H9 (cell line): ENCODE measurements at regions not wholly inside any gene's neighbourhood (a gene's known extent, or its start where the extent isn't known, plus 50 kb on each side); places are given as distances from the start of the nearest gene placed in this dataset.

Experiments
- DNase-seq: peaks from one replicate; pipeline ENCODE4 v3.0.0-alpha.2; 2017
- H2AFZ ChIP-seq: one replicate; pipeline ENCODE4 v1.6.1; 2013; ENCODE audit warnings: mild to moderate bottlenecking, low read length, control low read depth, moderate library complexity
- H2AK5ac ChIP-seq: 2 replicates; pipeline ENCODE4 v1.6.1; 2013; ENCODE audit warnings: low read length, control low read depth, mixed read lengths; ENCODE audit not compliant: insufficient read length
- H2BK120ac ChIP-seq: one replicate; pipeline ENCODE4 v1.6.1; 2013; ENCODE audit warnings: low read depth, mild to moderate bottlenecking, low read length, control low read depth, inconsistent platforms; ENCODE audit not compliant: poor library complexity, severe bottlenecking
- H2BK12ac ChIP-seq: 2 replicates; pipeline ENCODE4 v1.6.1; 2013; ENCODE audit warnings: low read length, control low read depth, mixed read lengths, low read depth; ENCODE audit not compliant: insufficient read length
- H2BK15ac ChIP-seq: 2 replicates; pipeline ENCODE4 v1.6.1; 2013; ENCODE audit warnings: low read depth, low read length, control low read depth
- H2BK20ac ChIP-seq: one replicate; pipeline ENCODE4 v1.6.1; 2013; ENCODE audit warnings: low read depth, mild to moderate bottlenecking, low read length, control low read depth, inconsistent platforms; ENCODE audit not compliant: poor library complexity, severe bottlenecking
- H2BK5ac ChIP-seq: 2 replicates; pipeline ENCODE4 v1.6.1; 2013; ENCODE audit warnings: low read length, control low read depth, mixed read lengths; ENCODE audit not compliant: insufficient read length
- H3K14ac ChIP-seq: 2 replicates; pipeline ENCODE4 v1.6.1; 2013; ENCODE audit warnings: low read length, control low read depth; ENCODE audit not compliant: insufficient read depth
- H3K18ac ChIP-seq: 2 replicates; pipeline ENCODE4 v1.6.1; 2013; ENCODE audit warnings: low read depth, mild to moderate bottlenecking, mixed read lengths, low read length, control low read depth; ENCODE audit not compliant: insufficient read length
- H3K23ac ChIP-seq: 2 replicates; pipeline ENCODE4 v1.6.1; 2013; ENCODE audit warnings: low read length, control low read depth, mixed read lengths, low read depth; ENCODE audit not compliant: insufficient read length
- H3K23me2 ChIP-seq: 2 replicates; pipeline ENCODE4 v1.6.1; 2013; ENCODE audit warnings: low read depth, mild to moderate bottlenecking, mixed read lengths, low read length, control low read depth; ENCODE audit not compliant: insufficient read length, poor library complexity, severe bottlenecking
- H3K27ac ChIP-seq: 2 replicates; pipeline ENCODE4 v1.5.1; 2013; ENCODE audit warnings: low read length, control low read depth, mixed read lengths, low read depth; ENCODE audit not compliant: insufficient read length
- H3K27me3 ChIP-seq: 2 replicates; pipeline ENCODE4 v1.6.1; 2013; ENCODE audit warnings: low read length, control low read depth, inconsistent platforms; ENCODE audit not compliant: insufficient read depth
- H3K4ac ChIP-seq: 2 replicates; pipeline ENCODE4 v1.6.1; 2013; ENCODE audit warnings: low read depth, mild to moderate bottlenecking, control low read depth, inconsistent platforms, low read length, moderate library complexity
- H3K4me1 ChIP-seq: 2 replicates; pipeline ENCODE4 v1.6.1; 2013; ENCODE audit warnings: low read length, control low read depth, inconsistent platforms; ENCODE audit not compliant: insufficient read depth
- H3K4me2 ChIP-seq: 2 replicates; pipeline ENCODE4 v1.6.1; 2013; ENCODE audit warnings: low read length, control low read depth, mixed read lengths; ENCODE audit not compliant: insufficient read length, insufficient read depth
- H3K56ac ChIP-seq: 2 replicates; pipeline ENCODE4 v1.6.1; 2013; ENCODE audit warnings: low read depth, mild to moderate bottlenecking, mixed read lengths, low read length, control low read depth; ENCODE audit not compliant: insufficient read length
- H3K79me1 ChIP-seq: 2 replicates; pipeline ENCODE4 v1.6.1; 2013; ENCODE audit warnings: low read depth, mild to moderate bottlenecking, moderate library complexity, low read length, control low read depth, inconsistent platforms; ENCODE audit not compliant: insufficient read depth, poor library complexity, severe bottlenecking
- H3K79me2 ChIP-seq: 2 replicates; pipeline ENCODE4 v1.6.1; 2013; ENCODE audit warnings: low read length, control low read depth, inconsistent platforms; ENCODE audit not compliant: insufficient read depth
- H3K9ac ChIP-seq: 2 replicates; pipeline ENCODE4 v1.6.1; 2013; ENCODE audit warnings: low read length, control low read depth, mixed read lengths; ENCODE audit not compliant: insufficient read length; ENCODE audit errors: extremely low read depth
- H3K9me3 ChIP-seq: one replicate; pipeline ENCODE4 v1.6.1; 2013; ENCODE audit warnings: low read depth, low read length, inconsistent platforms; ENCODE audit not compliant: control insufficient read depth
- H3T11ph ChIP-seq: one replicate; pipeline ENCODE4 v1.6.1; 2013; ENCODE audit warnings: mild to moderate bottlenecking, low read length, control low read depth, inconsistent platforms
- H4K20me1 ChIP-seq: one replicate; pipeline ENCODE4 v1.6.1; 2013; ENCODE audit not compliant: control insufficient read depth, insufficient read length, insufficient read depth
- H4K5ac ChIP-seq: 2 replicates; pipeline ENCODE4 v1.6.1; 2013; ENCODE audit warnings: low read depth, mild to moderate bottlenecking, mixed read lengths, low read length, control low read depth; ENCODE audit not compliant: insufficient read length
- H4K8ac ChIP-seq: replicated peaks from 2 replicates; pipeline ENCODE4 v1.6.1; 2013; ENCODE audit warnings: low read length, control low read depth, mixed read lengths, low read depth; ENCODE audit not compliant: insufficient read length
- H4K91ac ChIP-seq: 2 replicates; pipeline ENCODE4 v1.6.1; 2013; ENCODE audit warnings: low read depth, mild to moderate bottlenecking, moderate library complexity, mixed read lengths, low read length, control low read depth; ENCODE audit not compliant: insufficient read length
- H3K27ac Mint-ChIP-seq, 3 experiments: 2 replicates in 2 of 3; 3 replicates in 1 of 3; pipeline ENCODE4 v1.8.0; 2020 to 2021; ENCODE audit warnings: mixed read lengths in 3 of 3, mild to moderate bottlenecking in 1 of 3, moderate library complexity in 1 of 3
- H3K27me3 Mint-ChIP-seq: 2 replicates; pipeline ENCODE4 v1.8.0; 2021; ENCODE audit warnings: low read depth, mild to moderate bottlenecking, moderate library complexity, mixed read lengths
- H3K36me3 Mint-ChIP-seq, 3 experiments: 2 replicates in 2 of 3; 3 replicates in 1 of 3; pipeline ENCODE4 v1.8.0; 2020 to 2021; ENCODE audit warnings: low read depth in 3 of 3, mixed read lengths in 3 of 3; ENCODE audit not compliant: insufficient read depth in 1 of 3
- H3K4me1 Mint-ChIP-seq, 2 experiments: 2 replicates each; pipeline ENCODE4 v1.8.0; 2020; ENCODE audit warnings: mixed read lengths in 2 of 2
- H3K4me3 Mint-ChIP-seq, 2 experiments: 2 replicates in 1 of 2; 3 replicates in 1 of 2; pipeline ENCODE4 v1.8.0; 2020 to 2021; ENCODE audit warnings: mild to moderate bottlenecking in 2 of 2, mixed read lengths in 2 of 2, moderate library complexity in 1 of 2
- H3K9me3 Mint-ChIP-seq, 2 experiments: 2 replicates in 1 of 2; 3 replicates in 1 of 2; pipeline ENCODE4 v1.8.0; 2020; ENCODE audit warnings: mild to moderate bottlenecking in 2 of 2, mixed read lengths in 2 of 2, moderate library complexity in 1 of 2
- CTCF ChIP-seq: fragments of 200-600 bp; sonication (generic); conservative IDR thresholded peaks from 3 replicates; pipeline ENCODE4 v1.8.0; 2021; ENCODE audit warnings: antibody characterized with exemption, mild to moderate bottlenecking
- WGBS: extraction: QIAGEN DNeasy Blood & Tissue Kit; methylation state at CpG from one replicate; pipeline ENCODE4 v1.1.7; 2013; ENCODE audit warnings: missing lambda C conversion rate, low lambda C conversion rate, mixed read lengths; ENCODE audit not compliant: insufficient read length; ENCODE audit errors: extremely low coverage; 5-methylcytosine and 5-hydroxymethylcytosine counted together

DNA sequence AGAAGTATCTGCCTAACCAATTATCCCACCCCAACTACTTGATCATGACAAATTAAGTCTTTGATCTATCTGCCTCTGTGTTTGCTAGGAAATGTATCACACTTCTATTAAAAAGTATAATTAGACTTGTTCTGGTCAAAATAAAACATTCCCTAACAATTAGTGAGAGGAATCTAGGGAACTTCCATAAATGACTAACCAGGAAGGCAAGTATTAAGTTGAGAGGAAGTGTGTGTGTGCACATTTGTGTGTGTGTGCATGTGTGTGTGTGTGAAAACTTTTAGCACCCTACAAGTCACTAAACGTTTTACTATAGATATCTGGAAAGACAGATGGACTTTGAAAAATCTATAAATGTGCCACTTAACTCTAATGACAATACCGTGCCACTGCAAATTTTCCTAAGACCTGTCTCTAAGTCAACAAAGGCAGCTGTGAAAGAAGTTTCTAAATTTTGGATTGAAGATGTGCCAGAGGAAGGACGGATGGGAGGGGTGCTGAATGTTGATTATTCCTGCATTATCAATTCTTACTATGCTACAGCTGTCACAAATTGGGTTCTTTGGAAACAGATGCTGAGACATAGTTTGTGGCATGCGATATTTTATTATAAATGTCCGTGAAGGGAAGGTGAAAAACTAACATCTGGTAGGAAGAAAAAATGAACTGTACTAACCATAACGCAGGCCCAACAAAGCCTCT is 567.1 kb downstream of the PTPRC start:
- H2AFZ ChIP-seq: no peak overlapping the region
- no peaks in the 10 kb centered on the region for H3K9me3 Mint-ChIP-seq
- no peaks in the 10 kb centered on the region for H3K4me1 Mint-ChIP-seq
- no CpG with 5 or more reads among the region's 6 CpGs for WGBS
- no peak overlapping the region for H3K9ac ChIP-seq
- H4K8ac ChIP-seq: no peak overlapping the region
- no peak overlapping the region for H3K14ac ChIP-seq
- H4K5ac ChIP-seq: no peak overlapping the region
- H4K91ac ChIP-seq: no peak overlapping the region
- H3K4me1 ChIP-seq: no peaks in the 10 kb centered on the region
- H3T11ph ChIP-seq: no peak overlapping the region
- H3K4me3 Mint-ChIP-seq: no peak overlapping the region
- H3K9me3 ChIP-seq: no peaks in the 10 kb centered on the region
- H3K56ac ChIP-seq: no peak overlapping the region
- no peak for DNase-seq
- H4K20me1 ChIP-seq: no peaks in the 10 kb centered on the region
- no peak overlapping the region for H3K27ac ChIP-seq
- no peak overlapping the region for H2BK15ac ChIP-seq
- H2BK5ac ChIP-seq: no peak overlapping the region
- H3K23ac ChIP-seq: no peak overlapping the region
- H3K79me2 ChIP-seq: no peaks in the 10 kb centered on the region
- H3K18ac ChIP-seq: no peak overlapping the region
- H2BK20ac ChIP-seq: no peak overlapping the region
- no peak overlapping the region for H2BK120ac ChIP-seq
- H2BK12ac ChIP-seq: no peak overlapping the region
- no peak overlapping the region for H2AK5ac ChIP-seq
- no peaks in the 10 kb centered on the region for H3K27me3 Mint-ChIP-seq
- no peak overlapping the region for H3K27ac Mint-ChIP-seq
- H3K36me3 Mint-ChIP-seq: no peaks in the 10 kb centered on the region; a peak in 1 of 7 replicates
- no peaks in the 10 kb centered on the region for H3K79me1 ChIP-seq
- no peaks in the 10 kb centered on the region for H3K23me2 ChIP-seq
- H3K27me3 ChIP-seq: no peaks in the 10 kb centered on the region
- no peak for TF ChIP-seq CTCF
- H3K4me2 ChIP-seq: no peak overlapping the region
- no peak overlapping the region for H3K4ac ChIP-seq
